ENCODE measurements at regions not wholly inside any gene's neighbourhood (a gene's known extent, or its start where the extent isn't known, plus 50 kb on each side); places are given as distances from the start of the nearest gene placed in this dataset.

GRCh38 chr15:93424131-93424530 is 335.1 kb upstream of the RGMA start:
- FAIRE-seq, result no peak

GRCh38 chr15:93422476-93422875 is 333.5 kb upstream of the RGMA start:
- FAIRE-seq (no peak), DNase-seq (no peak)
- no peak overlapping the region for H3K4me3 ChIP-seq (ENCODE audit: low read length in 3 of 3)
- H3K27me3 ChIP-seq (ENCODE audit: control insufficient read depth, insufficient read depth, low read length), result no peaks in the 10 kb centered on the region
- H3K9me3 ChIP-seq (ENCODE audit: control insufficient read depth in 2 of 3, insufficient read depth in 1 of 3, low read length in 3 of 3), result no peaks in the 10 kb centered on the region
- intact Hi-C loops (cut with DNase I), result no loop called here
- H3K9ac ChIP-seq (ENCODE audit: low read length in 3 of 3), result no peak overlapping the region
- H3K4me1 ChIP-seq (ENCODE audit: control insufficient read depth in 2 of 3, insufficient read depth in 2 of 3, low read depth in 1 of 3, low read length in 3 of 3), result no peaks in the 10 kb centered on the region
- TF ChIP-seq CTCF (IDR thresholded peaks at IDR 0.05; ENCODE audit: borderline replicate concordance, extremely low read depth, insufficient read depth), result no peak
- H3K27ac ChIP-seq (ENCODE audit: low read depth in 2 of 2, low read length in 2 of 2), result no peak overlapping the region
- H3K36me3 ChIP-seq (ENCODE audit: control insufficient read depth in 2 of 3, insufficient read depth in 3 of 3, low read length in 3 of 3), result no peaks in the 10 kb centered on the region

More at GRCh38 chr15:93424131-93424530, 335.1 kb upstream of the RGMA start:
- no peak overlapping the region for H3K27ac ChIP-seq (ENCODE audit: low read depth in 2 of 2, low read length in 2 of 2)
- H3K9me3 ChIP-seq (ENCODE audit: control insufficient read depth in 2 of 3, insufficient read depth in 1 of 3, low read length in 3 of 3), result no peaks in the 10 kb centered on the region
- no peaks in the 10 kb centered on the region for H3K4me1 ChIP-seq (ENCODE audit: control insufficient read depth in 2 of 3, insufficient read depth in 2 of 3, low read depth in 1 of 3, low read length in 3 of 3)
- TF ChIP-seq CTCF (IDR thresholded peaks at IDR 0.05; ENCODE audit: borderline replicate concordance, extremely low read depth, insufficient read depth), result no peak
- DNase-seq, result no peak
- no peaks in the 10 kb centered on the region for H3K27me3 ChIP-seq (ENCODE audit: control insufficient read depth, insufficient read depth, low read length)
- no peak overlapping the region for H3K4me3 ChIP-seq (ENCODE audit: low read length in 3 of 3)
- H3K36me3 ChIP-seq (ENCODE audit: control insufficient read depth in 2 of 3, insufficient read depth in 3 of 3, low read length in 3 of 3), result no peaks in the 10 kb centered on the region
- intact Hi-C loops (cut with DNase I), result no loop called here
- H3K9ac ChIP-seq (ENCODE audit: low read length in 3 of 3), result no peak overlapping the region

GRCh38 chr15:93420477-93420876 is 331.5 kb upstream of the RGMA start:
- H3K9me3 ChIP-seq (ENCODE audit: control insufficient read depth in 2 of 3, insufficient read depth in 1 of 3, low read length in 3 of 3), result no peaks in the 10 kb centered on the region
- intact Hi-C loops (cut with DNase I), result no loop called here
- H3K4me3 ChIP-seq (ENCODE audit: low read length in 3 of 3), result no peak overlapping the region
- no peak overlapping the region for H3K27ac ChIP-seq (ENCODE audit: low read depth in 2 of 2, low read length in 2 of 2)
- TF ChIP-seq CTCF (IDR thresholded peaks at IDR 0.05; ENCODE audit: borderline replicate concordance, extremely low read depth, insufficient read depth), result no peak
- H3K27me3 ChIP-seq (ENCODE audit: control insufficient read depth, insufficient read depth, low read length), result no peaks in the 10 kb centered on the region
- no peaks in the 10 kb centered on the region for H3K4me1 ChIP-seq (ENCODE audit: control insufficient read depth in 2 of 3, insufficient read depth in 2 of 3, low read depth in 1 of 3, low read length in 3 of 3)
- FAIRE-seq (no peak), DNase-seq (no peak)
- H3K9ac ChIP-seq (ENCODE audit: low read length in 3 of 3), result no peak overlapping the region
- H3K36me3 ChIP-seq (ENCODE audit: control insufficient read depth in 2 of 3, insufficient read depth in 3 of 3, low read length in 3 of 3), result no peaks in the 10 kb centered on the region

- no peak for TF ChIP-seq CTCF (IDR thresholded peaks at IDR 0.05; ENCODE audit: borderline replicate concordance, extremely low read depth, insufficient read depth)
- H3K27ac ChIP-seq (ENCODE audit: low read depth in 2 of 2, low read length in 2 of 2), result no peak overlapping the region
- no peak overlapping the region for H3K4me3 ChIP-seq (ENCODE audit: low read length in 3 of 3)
- H3K4me1 ChIP-seq (ENCODE audit: control insufficient read depth in 2 of 3, insufficient read depth in 2 of 3, low read depth in 1 of 3, low read length in 3 of 3), result no peaks in the 10 kb centered on the region
- FAIRE-seq (no peak), DNase-seq (no peak)
- no peaks in the 10 kb centered on the region for H3K27me3 ChIP-seq (ENCODE audit: control insufficient read depth, insufficient read depth, low read length)
- no peak overlapping the region for H3K9ac ChIP-seq (ENCODE audit: low read length in 3 of 3)
- intact Hi-C loops (cut with DNase I), result no loop called here
- H3K9me3 ChIP-seq (ENCODE audit: control insufficient read depth in 2 of 3, insufficient read depth in 1 of 3, low read length in 3 of 3), result no peaks in the 10 kb centered on the region
- no peaks in the 10 kb centered on the region for H3K36me3 ChIP-seq (ENCODE audit: control insufficient read depth in 2 of 3, insufficient read depth in 3 of 3, low read length in 3 of 3)
Observed at GRCh38 chr15:93420050-93420452, 331.0 kb upstream of the RGMA start.

All from kidney (tissue), 13 donors.